BLaER1 (cell line): ENCODE measurements at regions not wholly inside any gene's neighbourhood (a gene's known extent, or its start where the extent isn't known, plus 50 kb on each side); places are given as distances from the start of the nearest gene placed in this dataset.

Experiments used
- H3K27ac ChIP-seq: shearing (Covaris generic); formaldehyde crosslinking; 2 replicates; pipeline ENCODE4 v1.8.1; 2022
- H3K27me3 ChIP-seq: shearing (Covaris generic); formaldehyde crosslinking; 2 replicates; pipeline ENCODE4 v1.8.1; 2022
- H3K36me3 ChIP-seq: shearing (Covaris generic); formaldehyde crosslinking; 2 replicates; pipeline ENCODE4 v1.8.1; 2022
- H3K4me1 ChIP-seq: shearing (Covaris generic); formaldehyde crosslinking; 2 replicates; pipeline ENCODE4 v1.8.1; 2022
- H3K4me2 ChIP-seq: shearing (Covaris generic); formaldehyde crosslinking; 2 replicates; pipeline ENCODE4 v1.8.1; 2022
- H3K4me3 ChIP-seq: shearing (Covaris generic); formaldehyde crosslinking; 2 replicates; pipeline ENCODE4 v1.8.1; 2022
- H3K9ac ChIP-seq: shearing (Covaris generic); formaldehyde crosslinking; 2 replicates; pipeline ENCODE4 v1.8.1; 2022
- H3K9me3 ChIP-seq: shearing (Covaris generic); formaldehyde crosslinking; 2 replicates; pipeline ENCODE4 v1.8.1; 2022
- H4K20me1 ChIP-seq: shearing (Covaris generic); formaldehyde crosslinking; 2 replicates; pipeline ENCODE4 v1.8.1; 2022
- Cebpa-rat ChIP-seq: shearing (Covaris generic); IDR thresholded peaks from 2 replicates; pipeline ENCODE4 v1.8.1; 2022

GRCh38 chr4:29405116-29405515 lies 1315.1 kb upstream of the PCDH7 start:
- no peak for TF ChIP-seq Cebpa-rat
- H3K4me3 ChIP-seq: no peak overlapping the region
- H3K4me2 ChIP-seq: no peak overlapping the region
- no peaks in the 10 kb centered on the region for H3K36me3 ChIP-seq
- H4K20me1 ChIP-seq: no peaks in the 10 kb centered on the region
- no peaks in the 10 kb centered on the region for H3K4me1 ChIP-seq
- H3K27ac ChIP-seq: no peak overlapping the region
- H3K9me3 ChIP-seq: no peaks in the 10 kb centered on the region
- H3K9ac ChIP-seq: no peak overlapping the region
- no peaks in the 10 kb centered on the region for H3K27me3 ChIP-seq

- no peak overlapping the region for H3K4me3 ChIP-seq
- H4K20me1 ChIP-seq: no peaks in the 10 kb centered on the region
Measured at GRCh38 chr4:29415771-29416170, 1304.4 kb upstream of the PCDH7 start.

GRCh38 chr4:29423836-29424721 lies 1296.1 kb upstream of the PCDH7 start:
- Histone ChIP-seq H3K4me1 (no peaks in the 10 kb centered on the region), H3K9me3 (no peaks in the 10 kb centered on the region), H3K4me2 (no peak overlapping the region), H3K36me3 (no peaks in the 10 kb centered on the region), H3K4me3 (no peak overlapping the region), H3K27me3 (no peaks in the 10 kb centered on the region), H3K27ac (no peak overlapping the region), H4K20me1 (no peaks in the 10 kb centered on the region), H3K9ac (no peak overlapping the region)
- TF ChIP-seq Cebpa-rat: no peak

More at GRCh38 chr4:29415771-29416170, 1304.4 kb upstream of the PCDH7 start:
- Histone ChIP-seq H3K27ac (no peak overlapping the region), H3K4me1 (peaks cover 11% of the 10 kb centered on the region; the same call in 1 of the 2 replicates), H3K9ac (no peak overlapping the region), H3K9me3 (no peaks in the 10 kb centered on the region), H3K27me3 (no peaks in the 10 kb centered on the region), H3K36me3 (no peaks in the 10 kb centered on the region), H3K4me2 (peak overlapping the region; percentile 63)
- no peak for TF ChIP-seq Cebpa-rat

GRCh38 chr4:29453303-29453820 lies 1266.8 kb upstream of the PCDH7 start:
- H4K20me1 ChIP-seq: no peaks in the 10 kb centered on the region
- no peaks in the 10 kb centered on the region for H3K36me3 ChIP-seq
- no peak overlapping the region for H3K9ac ChIP-seq
- H3K4me3 ChIP-seq: no peak overlapping the region
- H3K4me1 ChIP-seq: no peaks in the 10 kb centered on the region
- TF ChIP-seq Cebpa-rat: no peak
- no peaks in the 10 kb centered on the region for H3K9me3 ChIP-seq
- H3K27me3 ChIP-seq: no peaks in the 10 kb centered on the region
- no peak overlapping the region for H3K27ac ChIP-seq
- H3K4me2 ChIP-seq: no peak overlapping the region

- Histone ChIP-seq H3K4me1 (no peaks in the 10 kb centered on the region), H3K4me3 (no peak overlapping the region), H3K27me3 (no peaks in the 10 kb centered on the region), H3K4me2 (no peak overlapping the region), H3K9ac (no peak overlapping the region), H4K20me1 (no peaks in the 10 kb centered on the region), H3K27ac (no peak overlapping the region), H3K9me3 (no peaks in the 10 kb centered on the region), H3K36me3 (no peaks in the 10 kb centered on the region)
- TF ChIP-seq Cebpa-rat: no peak
Measured at GRCh38 chr4:29459926-29460325, 1260.2 kb upstream of the PCDH7 start.

- H3K4me3 ChIP-seq: no peak overlapping the region
- H3K36me3 ChIP-seq: no peaks in the 10 kb centered on the region
- H3K4me1 ChIP-seq: no peaks in the 10 kb centered on the region
- no peak overlapping the region for H3K27ac ChIP-seq
- H3K4me2 ChIP-seq: no peak overlapping the region
- no peaks in the 10 kb centered on the region for H3K9me3 ChIP-seq
- H3K27me3 ChIP-seq: no peaks in the 10 kb centered on the region
- no peaks in the 10 kb centered on the region for H4K20me1 ChIP-seq
- TF ChIP-seq Cebpa-rat: no peak
- no peak overlapping the region for H3K9ac ChIP-seq
Measured at GRCh38 chr4:29467044-29467717, 1253.0 kb upstream of the PCDH7 start.
